NCI-H187 (cell line): ENCODE measurements at regions not wholly inside any gene's neighbourhood (a gene's known extent, or its start where the extent isn't known, plus 50 kb on each side); places are given as distances from the start of the nearest gene placed in this dataset.

Experiments used
- DNase-seq, 2 experiments: peaks; one replicate each; lab custom pipeline; 2025; lab: John Stamatoyannopoulos, UW

- DNase-seq, result no peak
Observed at GRCh38 chr13:34040863-34041262, 222.9 kb downstream of the RFC3 start.

- no peak for DNase-seq
Observed at GRCh38 chr13:34044041-34044440, 226.1 kb downstream of the RFC3 start.

GRCh38 chr13:34044660-34045080, 226.7 kb downstream of the RFC3 start:
- no peak for DNase-seq

- DNase-seq, result no peak
Observed at GRCh38 chr13:34046457-34046856, 228.5 kb downstream of the RFC3 start.

- no peak for DNase-seq
Observed at GRCh38 chr13:34048652-34049051, 230.7 kb downstream of the RFC3 start.

GRCh38 chr13:34056733-34057258, 238.8 kb downstream of the RFC3 start:
- no peak for DNase-seq

DNA sequence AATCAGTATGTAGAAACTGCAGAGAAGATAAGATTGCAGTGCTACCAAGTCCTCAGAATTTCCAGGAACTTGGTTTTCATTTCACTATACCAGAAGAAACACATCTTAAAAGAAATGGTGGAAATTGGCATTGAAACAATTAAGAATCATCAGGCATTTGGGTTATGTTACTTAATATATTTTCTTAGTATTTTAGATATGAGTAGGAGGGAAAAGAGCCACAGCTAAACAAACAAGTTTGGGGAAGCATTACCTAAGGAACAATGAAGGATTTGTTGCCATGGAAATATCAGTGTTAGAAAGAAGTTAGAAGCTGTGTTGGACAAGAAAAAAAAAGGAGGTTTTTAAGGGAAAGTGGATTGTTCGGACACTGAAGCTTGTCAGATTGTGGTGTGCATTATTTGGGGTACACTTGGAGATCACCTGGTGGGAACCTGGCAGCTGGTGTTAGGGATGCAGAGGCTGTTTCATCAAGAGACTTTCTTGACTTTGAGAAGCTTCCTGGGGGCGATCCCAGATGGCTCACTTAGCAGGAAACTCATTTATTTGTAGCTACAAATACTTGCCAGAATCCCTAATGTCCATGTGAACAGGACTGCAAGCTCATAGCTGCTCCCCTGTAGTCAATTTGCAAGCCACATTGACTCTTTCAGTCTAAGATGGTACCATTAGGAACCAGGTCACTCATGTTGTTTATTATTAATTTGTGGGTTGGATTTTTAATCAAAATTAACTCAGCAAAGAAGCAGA, 246.7 kb downstream of the RFC3 start:
- no peak for DNase-seq

DNA sequence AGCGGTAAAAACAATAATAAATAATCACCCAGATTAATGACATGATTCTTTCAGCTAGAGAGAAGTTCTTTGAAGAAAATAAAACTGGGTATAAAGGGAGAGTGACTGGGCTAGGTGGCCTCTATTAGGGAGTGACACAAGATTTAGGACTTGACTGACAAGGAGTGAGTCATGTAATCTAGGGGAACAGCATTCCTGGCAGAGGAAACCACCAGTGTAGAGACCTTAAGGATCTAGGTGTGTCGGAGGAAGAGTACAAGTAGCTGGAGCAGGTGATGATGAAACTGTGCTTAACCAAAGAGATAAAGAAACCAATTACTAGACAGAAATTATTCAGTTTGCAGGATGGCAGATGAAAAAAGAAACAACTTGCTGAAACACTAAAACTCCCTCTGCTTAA, 248.0 kb downstream of the RFC3 start:
- no peak for DNase-seq

DNA sequence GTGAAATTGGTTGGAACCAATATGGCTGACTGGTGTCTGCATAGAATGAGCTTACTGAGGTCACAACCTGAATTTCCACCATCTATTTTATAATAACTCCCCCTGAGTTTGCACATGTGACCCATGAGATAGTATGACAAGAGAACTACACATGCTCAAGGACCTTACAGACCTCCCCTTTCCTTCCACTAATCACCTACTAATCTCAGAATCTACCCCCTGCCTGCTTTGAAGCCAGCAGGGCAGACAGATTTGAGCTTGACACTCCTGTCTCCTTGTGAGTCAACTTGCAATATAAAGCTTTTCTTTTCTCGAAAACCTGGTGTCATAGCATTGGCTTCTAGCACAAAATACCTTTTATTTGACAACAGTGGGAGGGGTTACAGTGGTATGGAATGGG, 248.4 kb downstream of the RFC3 start:
- DNase-seq, result no peak

DNA sequence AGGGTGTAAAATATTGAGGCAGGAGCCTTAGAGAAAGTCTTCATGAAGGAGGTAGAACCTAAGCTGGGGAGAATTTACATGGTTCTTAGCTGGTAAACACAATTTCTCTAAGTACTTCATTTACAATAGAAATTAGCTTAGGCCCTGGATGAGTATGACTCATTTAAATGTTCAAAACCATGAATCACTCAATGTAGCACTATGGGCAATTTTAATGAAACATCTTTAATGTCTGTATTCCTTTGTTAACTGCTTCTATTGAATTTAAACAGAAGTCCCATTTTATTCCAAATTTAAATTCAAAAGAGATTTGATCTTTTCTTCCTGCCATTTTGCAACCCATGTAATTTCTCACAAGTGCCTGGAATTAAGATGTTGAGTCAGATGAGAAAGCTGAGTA, 252.1 kb downstream of the RFC3 start:
- no peak for DNase-seq

DNA sequence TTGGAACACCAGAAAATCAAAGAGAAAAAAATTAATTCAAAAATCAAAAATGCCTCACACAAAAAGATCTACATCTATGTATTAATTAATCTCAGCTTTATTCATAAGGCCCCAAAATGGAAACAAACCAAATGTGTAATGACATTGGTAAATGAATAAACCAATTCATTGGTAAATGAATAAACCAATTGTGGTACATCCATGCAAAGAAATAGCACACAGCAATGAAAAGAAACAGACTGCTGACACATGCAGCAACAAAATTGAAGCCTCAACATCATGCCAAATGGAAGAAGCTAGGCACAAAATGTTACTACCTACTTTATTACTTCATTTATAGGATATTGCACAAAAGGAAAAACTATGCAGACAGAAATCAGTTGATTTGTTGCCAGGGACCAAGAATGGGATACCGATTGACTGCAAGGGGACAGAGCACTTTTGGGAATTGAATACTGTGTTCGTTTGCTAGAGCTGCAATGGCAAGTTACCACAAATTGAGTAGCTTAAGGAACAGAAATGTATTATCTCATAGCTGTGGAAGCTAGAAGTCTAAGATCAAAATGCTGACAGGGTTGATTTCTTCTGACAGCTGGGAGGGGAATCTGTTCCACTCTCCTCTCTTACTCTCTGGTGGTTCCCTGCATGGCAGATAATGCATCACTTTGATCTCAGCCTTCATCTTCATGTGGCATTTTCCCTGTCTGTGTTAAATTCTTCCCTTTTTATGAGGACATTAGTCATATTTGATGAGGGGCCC, 252.8 kb downstream of the RFC3 start:
- DNase-seq, result no peak

- DNase-seq, result no peak
Observed at GRCh38 chr13:34076319-34076718, 258.4 kb downstream of the RFC3 start.

GRCh38 chr13:34076943-34077703, 259.2 kb downstream of the RFC3 start:
- no peak for DNase-seq

- DNase-seq, result no peak
Observed at GRCh38 chr13:34078334-34078999, 260.5 kb downstream of the RFC3 start.

GRCh38 chr13:34085204-34085603, 267.3 kb downstream of the RFC3 start:
- DNase-seq, result no peak

DNA sequence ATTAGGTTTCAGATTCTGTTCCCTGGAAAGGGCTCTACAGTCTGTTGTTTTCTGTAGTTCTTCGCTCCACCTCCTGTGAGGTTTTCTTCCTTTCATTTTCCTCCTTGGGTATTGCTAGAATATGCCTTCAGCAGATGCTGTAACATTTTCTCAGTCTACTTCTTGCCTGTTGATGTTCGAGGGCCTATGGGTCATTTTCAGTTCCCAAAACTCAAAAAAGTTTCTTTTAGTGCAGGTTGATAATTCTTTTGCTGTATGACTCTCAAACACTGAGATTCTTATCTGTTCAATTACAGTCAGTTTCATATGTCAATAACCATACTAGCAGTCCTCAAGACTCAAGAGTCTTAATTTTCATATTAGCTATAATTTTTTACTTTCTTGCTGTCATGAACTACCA, 268.3 kb downstream of the RFC3 start:
- no peak for DNase-seq

- DNase-seq, result no peak
Observed at GRCh38 chr13:34087791-34088190, 269.8 kb downstream of the RFC3 start.

DNA sequence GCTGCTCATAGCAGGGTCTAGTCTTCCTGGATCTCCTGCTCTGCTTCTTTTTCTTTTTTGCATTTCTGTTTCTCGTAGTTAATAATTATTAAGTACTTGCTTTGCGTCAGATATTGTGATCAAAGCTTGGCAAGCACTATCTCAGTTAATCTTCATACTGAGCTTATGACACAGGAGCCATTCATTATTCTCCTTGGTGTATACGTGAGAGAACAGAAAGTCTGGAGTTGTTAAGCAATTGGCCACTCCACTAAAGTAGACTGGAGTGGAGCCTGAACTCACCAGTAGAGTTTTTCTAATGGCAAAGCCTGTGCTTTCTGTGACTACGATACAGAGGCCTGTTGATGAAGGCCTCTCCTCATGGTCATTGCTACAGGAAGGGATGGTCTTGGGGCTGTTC, 285.9 kb downstream of the RFC3 start:
- no peak for DNase-seq

DNA sequence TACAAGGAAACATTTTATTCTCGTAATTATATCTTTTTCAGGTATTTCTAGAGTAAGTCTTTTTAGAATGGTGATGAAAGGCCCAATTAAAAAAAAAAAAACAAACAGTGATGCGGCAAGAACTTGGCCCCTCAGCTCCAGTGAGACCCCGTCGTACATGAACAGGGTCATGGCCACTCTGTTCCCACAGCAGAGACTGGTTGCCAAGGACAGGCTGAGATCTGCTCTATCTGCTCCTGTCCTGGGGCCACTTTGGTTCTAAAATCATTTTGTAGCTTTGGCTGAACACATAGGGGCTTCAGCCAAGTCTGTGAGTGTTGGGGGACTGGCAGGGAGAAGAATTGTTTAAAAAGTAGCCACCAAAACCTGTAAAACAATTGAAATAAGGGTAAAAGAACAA, 286.9 kb downstream of the RFC3 start:
- DNase-seq, result no peak

- DNase-seq, result no peak
Observed at GRCh38 chr13:34107806-34108205, 289.9 kb downstream of the RFC3 start.

- DNase-seq, result no peak
Observed at GRCh38 chr13:34108410-34108809, 290.5 kb downstream of the RFC3 start.

DNA sequence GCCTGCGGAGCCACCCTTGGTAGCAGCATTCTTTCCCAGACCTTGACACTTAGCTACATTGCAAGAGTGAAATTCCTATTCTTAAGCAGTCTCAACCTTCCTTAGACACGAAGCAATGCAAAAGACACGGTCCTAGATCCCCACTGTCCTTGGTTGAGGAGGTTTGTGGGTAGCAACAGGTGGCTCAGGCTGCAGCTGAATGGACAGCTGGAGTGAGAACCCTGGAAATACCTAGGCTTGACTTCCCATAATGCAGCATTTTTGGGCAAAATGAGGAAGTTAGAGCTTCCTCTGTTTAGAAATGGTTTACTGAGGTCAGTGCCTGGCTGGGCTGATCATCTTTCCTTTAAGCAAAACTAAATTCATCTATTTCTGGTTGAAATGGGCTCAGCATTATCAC, 296.6 kb downstream of the RFC3 start:
- no peak for DNase-seq
